GM12878 (cell line): ENCODE measurements at regions not wholly inside any gene's neighbourhood (a gene's known extent, or its start where the extent isn't known, plus 50 kb on each side); places are given as distances from the start of the nearest gene placed in this dataset.

Experiments
- ATAC-seq: fragments of 200-7000 bp; cut with Tn5 transposase; 3 replicates; pipeline ENCODE4 v1.9.1; 2020; ENCODE audit warnings: mild to moderate bottlenecking, moderate library complexity
- BruUV-seq: library from RNA; stranded (reverse); fragments of 400-500 nt; replicated peaks from 2 replicates; lab custom pipeline; 2021; lab: Mats Ljungman, UMichigan
- CTCF ChIA-PET: fragments of 300-600 bp; sonication (Branson Sonifier 250); formaldehyde crosslinking; extraction: SDS; loops from one replicate; lab custom pipeline; 2021; ENCODE audit warnings: inconsistent platforms; lab: Yijun Ruan, JAX
- POLR2A ChIA-PET: fragments of 350-600 bp; formaldehyde crosslinking; extraction: SDS; loops from one replicate; lab custom pipeline; 2021; ENCODE audit warnings: inconsistent platforms; lab: Charles Lee
- RAD21 ChIA-PET: fragments of 300-600 bp; sonication (Branson Sonifier 250); formaldehyde crosslinking; loops from one replicate; lab custom pipeline; 2023; ENCODE audit warnings: antibody characterized with exemption; ENCODE audit not compliant: unreplicated experiment; lab: Charles Lee
- SMC1A ChIA-PET: fragments of 300-600 bp; sonication (Branson Sonifier 250); formaldehyde crosslinking; loops from one replicate; lab custom pipeline; 2023; ENCODE audit not compliant: unreplicated experiment, uncharacterized antibody; lab: Charles Lee
- DNase-seq: peaks from one replicate; pipeline ENCODE4 v3.0.0-alpha.2; 2011; ENCODE audit warnings: low read depth, low spot score
- FAIRE-seq: peaks from 3 replicates; lab custom pipeline; 2011; peaks lifted over from hg19 to GRCh38; lab: Jason Lieb, UNC
- H2AFZ ChIP-seq: 2 replicates; pipeline ENCODE4 v1.6.0; 2011; ENCODE audit warnings: low read depth, low read length, control low read depth; ENCODE audit not compliant: control insufficient read depth
- H3K27ac ChIP-seq: 2 replicates; pipeline ENCODE4 v1.5.1; 2011; ENCODE audit warnings: control low read depth; ENCODE audit not compliant: control insufficient read depth, insufficient read depth
- H3K27me3 ChIP-seq, 2 experiments: replicated peaks in 1 of 2; 2 replicates each; pipeline versions ENCODE4 v1.6.0 to v1.6.1; 2011; ENCODE audit warnings: low read length in 1 of 2; ENCODE audit not compliant: control insufficient read depth in 2 of 2, insufficient read depth in 2 of 2
- H3K36me3 ChIP-seq, 2 experiments: 2 replicates each; pipeline ENCODE4 v1.5.1; 2011; ENCODE audit warnings: low read length in 1 of 2; ENCODE audit not compliant: control insufficient read depth in 2 of 2, insufficient read depth in 2 of 2
- H3K4me1 ChIP-seq: 2 replicates; pipeline ENCODE4 v1.6.1; 2011; ENCODE audit warnings: mild to moderate bottlenecking, low read length, moderate library complexity, mixed read lengths; ENCODE audit not compliant: control insufficient read depth, insufficient read depth
- H3K4me2 ChIP-seq: 2 replicates; pipeline ENCODE4 v1.6.0; 2011; ENCODE audit warnings: control low read depth; ENCODE audit not compliant: control insufficient read depth, insufficient read depth
- H3K4me3 ChIP-seq: fragments of 200-600 bp; sonication (generic); 2 replicates; pipeline ENCODE4 v1.5.1; 2016
- H3K79me2 ChIP-seq: 2 replicates; pipeline ENCODE4 v1.6.0; 2011; ENCODE audit warnings: low read length; ENCODE audit not compliant: control insufficient read depth, insufficient read depth
- H3K9ac ChIP-seq: 2 replicates; pipeline ENCODE4 v1.8.0; 2011; ENCODE audit warnings: low read length, control low read depth, mixed read lengths; ENCODE audit not compliant: control insufficient read depth, insufficient read depth
- H3K9me3 ChIP-seq: replicated peaks from 3 replicates; pipeline ENCODE4 v1.5.1; 2011; ENCODE audit warnings: mild to moderate bottlenecking, low read length; ENCODE audit not compliant: control insufficient read depth, insufficient read depth
- H4K20me1 ChIP-seq: 2 replicates; pipeline ENCODE4 v1.6.0; 2011; ENCODE audit not compliant: control insufficient read depth, insufficient read depth
- BRCA1 ChIP-seq: IDR thresholded peaks from 2 replicates; pipeline ENCODE4 v1.6.1; 2011; ENCODE audit warnings: low read depth, low read length, improper control_type of control experiment
- CHD1 ChIP-seq: IDR thresholded peaks from 2 replicates; pipeline ENCODE4 v1.6.1; 2012; ENCODE audit warnings: low read depth, low read length, improper control_type of control experiment
- DPF2 ChIP-seq: fragments of 450-650 bp; IDR thresholded peaks from 2 replicates; pipeline ENCODE4 v1.6.1; 2017; ENCODE audit warnings: mild to moderate bottlenecking
- EED ChIP-seq: sonication (generic); IDR thresholded peaks from 2 replicates; pipeline ENCODE4 v1.6.1; 2016; ENCODE audit warnings: antibody characterized with exemption, low read depth
- EGR1 ChIP-seq, 2 experiments: IDR thresholded peaks; 1 replicate in 1 of 2; 2 replicates in 1 of 2; pipeline ENCODE4 v1.6.1; 2011 to 2012; ENCODE audit warnings: low read depth in 2 of 2, low read length in 2 of 2, borderline replicate concordance in 1 of 2, mild to moderate bottlenecking in 1 of 2, moderate library complexity in 1 of 2
- GABPA ChIP-seq: IDR thresholded peaks from 2 replicates; pipeline ENCODE4 v1.6.1; 2014; ENCODE audit warnings: antibody characterized with exemption, low read depth, mild to moderate bottlenecking, inconsistent platforms
- JUNB ChIP-seq: IDR thresholded peaks from 2 replicates; pipeline ENCODE4 v1.6.1; 2016; ENCODE audit warnings: antibody characterized with exemption, mild to moderate bottlenecking
- MTA2 ChIP-seq: fragments of 450-650 bp; IDR thresholded peaks from 2 replicates; pipeline ENCODE4 v1.6.1; 2016; ENCODE audit warnings: low read depth, mild to moderate bottlenecking, moderate library complexity
- MTA3 ChIP-seq: IDR thresholded peaks from 2 replicates; pipeline ENCODE4 v1.6.1; 2012; ENCODE audit warnings: low read length, inconsistent platforms, borderline replicate concordance
- MYB ChIP-seq: fragments of 150-350 bp; IDR thresholded peaks from 2 replicates; pipeline ENCODE4 v1.6.1; 2014; ENCODE audit warnings: mild to moderate bottlenecking, low read depth, low read length, borderline replicate concordance
- POLR2A ChIP-seq: IDR thresholded peaks from 2 replicates; pipeline ENCODE4 v1.6.1; 2011; ENCODE audit warnings: low read depth, mild to moderate bottlenecking, low read length
- RAD21 ChIP-seq: IDR thresholded peaks from 2 replicates; pipeline ENCODE4 v1.6.1; 2011; ENCODE audit warnings: mild to moderate bottlenecking, low read depth, low read length, moderate library complexity; ENCODE audit not compliant: insufficient read depth
- RUNX3 ChIP-seq: IDR thresholded peaks from 2 replicates; pipeline ENCODE4 v1.6.1; 2012; ENCODE audit warnings: low read length, inconsistent platforms
- SKIL ChIP-seq: fragments of 450-650 bp; IDR thresholded peaks from 2 replicates; pipeline ENCODE4 v1.6.1; 2017; ENCODE audit warnings: mild to moderate bottlenecking, low read depth, inconsistent platforms; ENCODE audit not compliant: poor library complexity, severe bottlenecking
- SMC3 ChIP-seq: IDR thresholded peaks from 2 replicates; pipeline ENCODE4 v1.6.1; 2011; ENCODE audit warnings: low read length, improper control_type of control experiment, borderline replicate concordance
- TBL1XR1 ChIP-seq: IDR thresholded peaks from 2 replicates; pipeline ENCODE4 v1.6.1; 2012; ENCODE audit warnings: low read depth, low read length, improper control_type of control experiment
- YBX1 ChIP-seq: fragments of 450-650 bp; IDR thresholded peaks from 2 replicates; pipeline ENCODE4 v1.6.1; 2016; ENCODE audit warnings: antibody characterized with exemption
- YY1 ChIP-seq: IDR thresholded peaks from 2 replicates; pipeline ENCODE4 v1.6.1; 2011; ENCODE audit warnings: low read depth, mild to moderate bottlenecking, low read length
- ZNF217 ChIP-seq: fragments of 450-650 bp; IDR thresholded peaks from 2 replicates; pipeline ENCODE4 v1.6.1; 2017; ENCODE audit warnings: antibody characterized with exemption, mild to moderate bottlenecking
- WGBS: methylation state at CpG from one replicate; pipeline ENCODE4 v1.1.6; 2016; ENCODE audit warnings: low lambda C conversion rate; ENCODE audit not compliant: insufficient replicate concordance, insufficient coverage; ENCODE audit errors: missing lambda C conversion rate; 5-methylcytosine and 5-hydroxymethylcytosine counted together
- in situ Hi-C: fragments of 300-500 bp; cut with MboI; formaldehyde crosslinking; loops from 9 replicates; pipeline ENCODE4 v1.14.3; 2018; ENCODE audit warnings: mixed read lengths
- intact Hi-C: fragments of 100-400 bp; cut with micrococcal nuclease; formaldehyde crosslinking; loops from one replicate; pipeline ENCODE4 v1.14.2; 2022; ENCODE audit not compliant: unreplicated experiment
- TF ChIP-seq, protein P1 (sequence below): IDR thresholded peaks from 2 replicates; pipeline ENCODE4 v1.6.1; 2011; ENCODE audit warnings: low read depth, mild to moderate bottlenecking, low read length, moderate library complexity, borderline replicate concordance; ENCODE audit errors: extremely low read depth
- TF ChIP-seq, protein P2 (sequence below), 3 experiments: IDR thresholded peaks in 2 of 3; conservative IDR thresholded peaks in 1 of 3; 2 replicates each; pipeline ENCODE4 v1.5.1; 2011; ENCODE audit warnings: low read depth in 3 of 3, low read length in 3 of 3, mild to moderate bottlenecking in 3 of 3, control low read depth in 2 of 3, moderate library complexity in 2 of 3, inconsistent platforms in 1 of 3, mixed read lengths in 1 of 3; ENCODE audit not compliant: control insufficient read depth in 2 of 3, insufficient read depth in 1 of 3; ENCODE audit errors: extremely low read depth in 1 of 3

DNA sequence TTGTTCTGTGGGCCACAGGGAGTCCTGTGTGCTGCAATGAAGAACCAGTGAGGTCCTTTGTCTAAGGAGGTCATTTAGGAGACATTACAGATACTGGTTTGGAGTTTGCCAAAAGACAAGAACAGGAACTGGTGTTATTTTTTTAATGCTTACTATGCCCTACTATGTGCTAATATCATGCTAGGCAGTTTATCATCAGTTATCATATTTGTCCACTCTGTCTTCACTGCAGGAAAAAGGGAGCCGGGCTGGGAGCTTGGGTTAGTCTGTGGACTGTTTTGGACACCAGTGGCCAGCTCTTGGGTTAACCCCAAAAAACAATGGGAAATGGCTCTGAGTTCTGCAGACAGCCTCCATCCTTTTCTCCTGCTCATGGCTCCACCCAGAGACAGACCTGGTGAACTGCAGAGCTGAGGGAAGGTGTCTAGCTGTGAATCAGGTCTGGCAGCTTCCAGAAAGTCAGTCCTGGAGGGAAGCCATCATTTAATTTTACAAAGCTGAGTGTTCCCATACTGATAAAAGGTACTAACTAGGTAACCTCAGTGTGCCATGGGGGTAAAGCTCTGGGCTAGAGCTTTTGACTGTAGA is 101.2 kb upstream of the ZNF746 start:
- Histone ChIP-seq H3K4me2 (peak overlapping the region; percentile 91), H3K27me3 (no peaks in the 10 kb centered on the region), H3K4me1 (peaks cover 21% of the 10 kb centered on the region), H3K4me3 (peak overlapping the region; percentile 60; the same call in 1 of the 2 replicates), H4K20me1 (no peaks in the 10 kb centered on the region), H3K9me3 (no peaks in the 10 kb centered on the region; the same call in 2 of the 3 replicates), H2AFZ (no peak overlapping the region), H3K27ac (peak overlapping the region; percentile 93), H3K36me3 (peaks cover 10 to 16% of the 10 kb centered on the region in 2 experiments), H3K79me2 (peaks cover 7% of the 10 kb centered on the region), H3K9ac (peak overlapping the region; percentile 61)
- BruUV-seq: no TSS peak
- in situ Hi-C loops (no loop called here), intact Hi-C loops (loop anchor here (1.0 to 5.0 kb wide), 2 partner anchors 177 to 289 kb away; no protein-coding TSS in a partner anchor)
- peak; percentile 62 for ATAC-seq
- SMC1A ChIA-PET: interaction anchor here (0.7 to 2.8 kb wide), 8 partner anchors 14 to 290 kb away, joined by 3 to 17 read pairs (median 4); no protein-coding TSS in a partner anchor
- CTCF ChIA-PET: interaction anchor here (0.6 to 2.4 kb wide), 26 partner anchors 14 to 452 kb away, joined by 3 to 11 read pairs (median 4); partner anchors contain the start of genes ZNF398, ZNF777 and ZNF783
- RAD21 ChIA-PET: interaction anchor here (0.9 to 1.8 kb wide), 8 partner anchors 26 to 593 kb away, joined by 3 to 9 read pairs (median 5); partner anchors contain the start of genes ZNF777 and ZNF783
- 93% methylated on average over 1 of the region's 1 CpG for WGBS
- POLR2A ChIA-PET: interaction anchor here (0.8 to 1.1 kb wide), 2 partner anchors 103 to 171 kb away, joined by 3 read pairs; no protein-coding TSS in a partner anchor
- DNase-seq: no peak
- FAIRE-seq: peak; percentile 49
- TF ChIP-seq ZNF217: no peak
- TF ChIP-seq POLR2A: no peak
- TF ChIP-seq YBX1: no peak
- peak; percentile 62; the same call in 1 of the 2 replicates for TF ChIP-seq YY1
- no peak for TF ChIP-seq MTA2
- TF ChIP-seq, protein P1, sequence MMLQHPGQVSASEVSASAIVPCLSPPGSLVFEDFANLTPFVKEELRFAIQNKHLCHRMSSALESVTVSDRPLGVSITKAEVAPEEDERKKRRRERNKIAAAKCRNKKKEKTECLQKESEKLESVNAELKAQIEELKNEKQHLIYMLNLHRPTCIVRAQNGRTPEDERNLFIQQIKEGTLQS: no peak
- TF ChIP-seq GABPA: no peak
- no peak for TF ChIP-seq SKIL
- TF ChIP-seq MTA3: no peak
- no peak for TF ChIP-seq CHD1
- TF ChIP-seq RUNX3: peak; percentile 5; the same call in 1 of the 2 replicates
- no peak for TF ChIP-seq BRCA1
- TF ChIP-seq RAD21: peak; percentile 85
- TF ChIP-seq TBL1XR1: no peak
- TF ChIP-seq, protein P2, sequence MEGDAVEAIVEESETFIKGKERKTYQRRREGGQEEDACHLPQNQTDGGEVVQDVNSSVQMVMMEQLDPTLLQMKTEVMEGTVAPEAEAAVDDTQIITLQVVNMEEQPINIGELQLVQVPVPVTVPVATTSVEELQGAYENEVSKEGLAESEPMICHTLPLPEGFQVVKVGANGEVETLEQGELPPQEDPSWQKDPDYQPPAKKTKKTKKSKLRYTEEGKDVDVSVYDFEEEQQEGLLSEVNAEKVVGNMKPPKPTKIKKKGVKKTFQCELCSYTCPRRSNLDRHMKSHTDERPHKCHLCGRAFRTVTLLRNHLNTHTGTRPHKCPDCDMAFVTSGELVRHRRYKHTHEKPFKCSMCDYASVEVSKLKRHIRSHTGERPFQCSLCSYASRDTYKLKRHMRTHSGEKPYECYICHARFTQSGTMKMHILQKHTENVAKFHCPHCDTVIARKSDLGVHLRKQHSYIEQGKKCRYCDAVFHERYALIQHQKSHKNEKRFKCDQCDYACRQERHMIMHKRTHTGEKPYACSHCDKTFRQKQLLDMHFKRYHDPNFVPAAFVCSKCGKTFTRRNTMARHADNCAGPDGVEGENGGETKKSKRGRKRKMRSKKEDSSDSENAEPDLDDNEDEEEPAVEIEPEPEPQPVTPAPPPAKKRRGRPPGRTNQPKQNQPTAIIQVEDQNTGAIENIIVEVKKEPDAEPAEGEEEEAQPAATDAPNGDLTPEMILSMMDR (IDR thresholded peaks at IDR 0.05 in 2 of 3, conservative IDR thresholded peaks at IDR 0.05 in 1 of 3; ENCODE audit: control insufficient read depth in 2 of 3, extremely low read depth in 1 of 3, insufficient read depth in 1 of 3, low read depth in 3 of 3, low read length in 3 of 3): peak; percentile 49 to 64 (median 56)
- no peak for TF ChIP-seq MYB
- peak; percentile 63 for TF ChIP-seq DPF2
- TF ChIP-seq SMC3: peak; percentile 32; the same call in 1 of the 2 replicates
- TF ChIP-seq EED: no peak
- TF ChIP-seq EGR1 (IDR thresholded peaks at IDR 0.05; ENCODE audit: borderline replicate concordance in 1 of 2, low read depth in 2 of 2, low read length in 2 of 2): no peak
- TF ChIP-seq JUNB: no peak
